GM12873 (cell line): ENCODE measurements at regions not wholly inside any gene's neighbourhood (a gene's known extent, or its start where the extent isn't known, plus 50 kb on each side); places are given as distances from the start of the nearest gene placed in this dataset.

ENCODE experiments used
- CTCF ChIP-seq: IDR thresholded peaks from 2 replicates; pipeline ENCODE4 v1.5.1; 2012; ENCODE audit warnings: low read depth, mild to moderate bottlenecking, moderate library complexity, low read length, control low read depth; ENCODE audit not compliant: insufficient read depth; ENCODE audit errors: missing control alignments

GRCh38 chr5:104178829-104179456, 616.4 kb upstream of the NUDT12 start:
- peak; percentile 71 for TF ChIP-seq CTCF

- no peak for TF ChIP-seq CTCF
These were observed 615.5 kb upstream of the NUDT12 start for GRCh38 chr5:104178066-104178465.

- TF ChIP-seq CTCF: no peak
These were observed 615.1 kb upstream of the NUDT12 start for GRCh38 chr5:104177651-104178050.

GRCh38 chr5:104172976-104173375, 610.4 kb upstream of the NUDT12 start:
- no peak for TF ChIP-seq CTCF

GRCh38 chr5:104171958-104172690, 609.5 kb upstream of the NUDT12 start:
- no peak for TF ChIP-seq CTCF

- TF ChIP-seq CTCF: no peak
These were observed 608.3 kb upstream of the NUDT12 start for GRCh38 chr5:104170926-104171325.

GRCh38 chr5:104146652-104147051, 584.1 kb upstream of the NUDT12 start:
- no peak for TF ChIP-seq CTCF
